Adrenal gland (tissue), 9 donors: ENCODE measurements at regions not wholly inside any gene's neighbourhood (a gene's known extent, or its start where the extent isn't known, plus 50 kb on each side); places are given as distances from the start of the nearest gene placed in this dataset.

Experiments used
- DNase-seq, 7 donors: peaks; one replicate each; pipeline ENCODE4 v3.0.0-alpha.2; 2019 to 2020
- H3K27ac ChIP-seq, 5 donors: fragments of 200-600 bp; sonication (generic) in 4 of 5; 1 replicate in 3 of 5; 2 replicates in 2 of 5; pipeline versions ENCODE4 v1.5.1 to v1.8.0; 2016 to 2020; ENCODE audit warnings: mild to moderate bottlenecking in 1 of 5
- H3K27me3 ChIP-seq: fragments of 200-600 bp; 2 replicates; pipeline ENCODE4 v1.8.0; 2021
- H3K36me3 ChIP-seq, 2 donors: fragments of 200-600 bp; replicated peaks in 1 of 2; 1 replicate in 1 of 2; 2 replicates in 1 of 2; pipeline versions ENCODE4 v1.5.1 to v1.8.0; 2018 to 2022
- H3K4me1 ChIP-seq, 2 donors: fragments of 200-600 bp; replicated peaks in 1 of 2; 1 replicate in 1 of 2; 2 replicates in 1 of 2; pipeline versions ENCODE4 v1.5.1 to v1.8.0; 2018 to 2021
- H3K4me3 ChIP-seq, 4 donors: fragments of 200-600 bp; sonication (generic) in 3 of 4; one replicate each; pipeline ENCODE4 v1.5.1; 2016 to 2018
- H3K9me3 ChIP-seq, 3 donors: fragments of 200-600 bp; sonication (generic) in 1 of 3; replicated peaks in 1 of 3; 1 replicate in 2 of 3; 2 replicates in 1 of 3; pipeline versions ENCODE4 v1.5.1 to v1.8.0; 2016 to 2021
- POLR2A ChIP-seq, 2 donors: fragments of 450-650 bp; IDR thresholded peaks; one replicate each; pipeline ENCODE4 v1.6.1; 2017; ENCODE audit warnings: antibody characterized with exemption in 2 of 2, mild to moderate bottlenecking in 2 of 2, moderate library complexity in 1 of 2
- WGBS, 4 donors: extraction: QIAGEN DNeasy Blood & Tissue Kit in 2 of 4; methylation state at CpG; one replicate each; pipeline versions ENCODE4 v1.1.5 to v1.1.7; 2013 to 2017; 5-methylcytosine and 5-hydroxymethylcytosine counted together
- intact Hi-C, 2 donors: fragments of 100-400 bp; cut with DNase I; formaldehyde crosslinking; loops; one replicate each; pipeline versions ENCODE4 v1.14.1 to v1.15.0; 2022 to 2023
- TF ChIP-seq, protein P1 (sequence below), 6 experiments: fragments of 450-650 bp in 4 of 6; fragments of 200-600 bp in 2 of 6; sonication (generic) in 1 of 6; IDR thresholded peaks; 1 replicate in 5 of 6; 2 replicates in 1 of 6; pipeline versions ENCODE4 v1.5.1 to v1.8.0; 2016 to 2021; ENCODE audit warnings: antibody characterized with exemption in 6 of 6, mild to moderate bottlenecking in 2 of 6, moderate library complexity in 1 of 6
- donor health status: healthy with polysubstance abuse.
- donor health status: Bipolar disorder and iron deficiency.
- donor health status: DM: yes; HTN: yes; CAD: no.
- donor health status: DM: no; HTN: no; CAD: no.
- donor health status: DM: no; HTN: no; CAD: no.

- intact Hi-C loops: no loop called here
Measured at GRCh38 chr18:30106356-30106755, 936.2 kb downstream of the DSC3 start.

GRCh38 chr18:30103881-30104280 lies 938.7 kb downstream of the DSC3 start:
- no peak for TF ChIP-seq POLR2A (IDR thresholded peaks at IDR 0.05)
- TF ChIP-seq, protein P1, sequence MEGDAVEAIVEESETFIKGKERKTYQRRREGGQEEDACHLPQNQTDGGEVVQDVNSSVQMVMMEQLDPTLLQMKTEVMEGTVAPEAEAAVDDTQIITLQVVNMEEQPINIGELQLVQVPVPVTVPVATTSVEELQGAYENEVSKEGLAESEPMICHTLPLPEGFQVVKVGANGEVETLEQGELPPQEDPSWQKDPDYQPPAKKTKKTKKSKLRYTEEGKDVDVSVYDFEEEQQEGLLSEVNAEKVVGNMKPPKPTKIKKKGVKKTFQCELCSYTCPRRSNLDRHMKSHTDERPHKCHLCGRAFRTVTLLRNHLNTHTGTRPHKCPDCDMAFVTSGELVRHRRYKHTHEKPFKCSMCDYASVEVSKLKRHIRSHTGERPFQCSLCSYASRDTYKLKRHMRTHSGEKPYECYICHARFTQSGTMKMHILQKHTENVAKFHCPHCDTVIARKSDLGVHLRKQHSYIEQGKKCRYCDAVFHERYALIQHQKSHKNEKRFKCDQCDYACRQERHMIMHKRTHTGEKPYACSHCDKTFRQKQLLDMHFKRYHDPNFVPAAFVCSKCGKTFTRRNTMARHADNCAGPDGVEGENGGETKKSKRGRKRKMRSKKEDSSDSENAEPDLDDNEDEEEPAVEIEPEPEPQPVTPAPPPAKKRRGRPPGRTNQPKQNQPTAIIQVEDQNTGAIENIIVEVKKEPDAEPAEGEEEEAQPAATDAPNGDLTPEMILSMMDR (IDR thresholded peaks at IDR 0.05): no peak
- intact Hi-C loops: no loop called here
- Histone ChIP-seq H3K36me3 (no peaks in the 10 kb centered on the region), H3K4me3 (no peak overlapping the region), H3K27ac (no peak overlapping the region), H3K9me3 (no peaks in the 10 kb centered on the region), H3K27me3 (no peaks in the 10 kb centered on the region), H3K4me1 (no peaks in the 10 kb centered on the region)
- DNase-seq: no peak
- WGBS, 4 donors: 47 to 59% (median 57%) methylated on average over 2 of the region's 2 CpGs

More at GRCh38 chr18:30106356-30106755, 936.2 kb downstream of the DSC3 start:
- H3K36me3 ChIP-seq: no peaks in the 10 kb centered on the region
- 70 to 85% (median 71%) methylated on average over 1 of the region's 1 CpG for WGBS, 4 donors
- H3K27me3 ChIP-seq: no peaks in the 10 kb centered on the region
- H3K27ac ChIP-seq: no peak overlapping the region
- no peak overlapping the region for H3K4me3 ChIP-seq
- no peak for DNase-seq
- H3K4me1 ChIP-seq: no peaks in the 10 kb centered on the region
- H3K9me3 ChIP-seq: no peaks in the 10 kb centered on the region
- TF ChIP-seq POLR2A (IDR thresholded peaks at IDR 0.05): no peak
- TF ChIP-seq, protein P1 (IDR thresholded peaks at IDR 0.05): no peak

DNA sequence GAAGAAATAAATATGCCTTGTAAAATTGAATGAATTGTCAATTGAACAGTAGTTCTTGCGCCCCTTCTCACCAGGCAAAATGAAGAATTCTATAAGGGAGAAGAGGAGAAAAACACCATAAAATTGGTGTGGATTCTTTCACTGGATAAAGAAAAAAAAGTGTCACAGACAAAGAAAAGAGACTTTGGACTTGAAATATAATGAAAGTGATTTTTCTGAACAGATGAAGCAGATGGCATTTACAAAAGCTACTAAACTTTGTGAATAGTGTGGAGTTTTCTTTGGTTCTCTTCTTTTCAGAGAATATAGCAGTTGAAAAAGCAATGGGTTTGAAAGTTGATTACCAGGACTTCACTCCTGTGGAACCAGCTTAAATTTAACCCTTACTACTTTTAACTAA lies 945.7 kb downstream of the DSC3 start:
- no peaks in the 10 kb centered on the region for H3K36me3 ChIP-seq
- no peak for TF ChIP-seq POLR2A (IDR thresholded peaks at IDR 0.05)
- TF ChIP-seq, protein P1 (IDR thresholded peaks at IDR 0.05): no peak
- no peak overlapping the region for H3K4me3 ChIP-seq
- intact Hi-C loops: no loop called here
- H3K27ac ChIP-seq: no peak overlapping the region
- no peaks in the 10 kb centered on the region for H3K4me1 ChIP-seq
- 84 to 97% (median 89%) methylated on average over 1 of the region's 1 CpG for WGBS, 4 donors
- H3K9me3 ChIP-seq: no peaks in the 10 kb centered on the region
- H3K27me3 ChIP-seq: no peaks in the 10 kb centered on the region
- DNase-seq: no peak

DNA sequence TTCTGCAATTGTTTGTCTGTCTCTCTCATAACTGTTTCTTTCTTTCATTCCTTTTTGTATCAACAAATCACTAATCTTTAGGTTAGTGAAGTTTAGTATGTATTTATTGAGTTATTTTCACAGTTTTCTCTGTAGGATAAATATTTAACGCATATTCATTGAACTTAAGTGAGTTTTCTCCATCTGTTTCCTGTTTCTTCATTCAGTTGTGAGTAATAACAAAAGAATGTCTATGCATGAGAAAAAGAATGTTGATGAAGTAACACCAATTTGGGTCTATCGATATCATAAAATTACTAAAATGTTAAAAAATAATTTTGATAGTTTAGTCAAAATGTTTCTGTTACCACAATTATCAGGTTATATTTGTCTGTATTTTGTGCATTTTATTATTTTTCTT lies 948.0 kb downstream of the DSC3 start:
- no peaks in the 10 kb centered on the region for H3K9me3 ChIP-seq
- no peak for TF ChIP-seq POLR2A (IDR thresholded peaks at IDR 0.05)
- no peak overlapping the region for H3K4me3 ChIP-seq
- no peak overlapping the region for H3K27ac ChIP-seq
- DNase-seq: no peak
- H3K27me3 ChIP-seq: no peaks in the 10 kb centered on the region
- intact Hi-C loops: no loop called here
- no peaks in the 10 kb centered on the region for H3K4me1 ChIP-seq
- no peaks in the 10 kb centered on the region for H3K36me3 ChIP-seq
- 65 to 68% (median 66%) methylated on average over 2 of the region's 2 CpGs for WGBS, 4 donors

DNA sequence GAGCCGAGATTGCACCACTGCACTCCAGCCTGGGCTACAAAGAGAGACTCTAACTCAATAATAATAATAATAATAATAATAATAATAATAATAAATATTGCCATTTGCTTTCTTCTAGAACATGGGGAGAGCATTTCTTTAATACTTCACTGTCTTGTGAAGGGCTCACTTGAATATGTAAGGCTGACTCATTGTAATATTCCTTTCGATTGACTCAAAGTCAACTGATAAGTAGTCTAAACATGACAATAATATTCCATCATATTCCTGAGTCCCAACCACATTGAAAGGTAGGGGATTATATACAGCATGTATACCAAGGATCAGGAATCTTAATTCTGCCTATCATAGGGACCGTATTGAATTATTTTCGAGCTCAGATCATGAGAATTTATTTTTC lies 949.2 kb downstream of the DSC3 start:
- intact Hi-C loops: no loop called here
- TF ChIP-seq, protein P1 (IDR thresholded peaks at IDR 0.05): no peak
- TF ChIP-seq POLR2A (IDR thresholded peaks at IDR 0.05): no peak
- no peaks in the 10 kb centered on the region for H3K36me3 ChIP-seq
- no peak overlapping the region for H3K4me3 ChIP-seq
- no peak for DNase-seq
- WGBS, 4 donors: 47 to 79% (median 65%) methylated on average over 4 of the region's 4 CpGs
- H3K4me1 ChIP-seq: no peaks in the 10 kb centered on the region
- no peak overlapping the region for H3K27ac ChIP-seq
- no peaks in the 10 kb centered on the region for H3K9me3 ChIP-seq
- H3K27me3 ChIP-seq: no peaks in the 10 kb centered on the region
